ENCODE measurements at regions not wholly inside any gene's neighbourhood (a gene's known extent, or its start where the extent isn't known, plus 50 kb on each side); places are given as distances from the start of the nearest gene placed in this dataset.

DNA sequence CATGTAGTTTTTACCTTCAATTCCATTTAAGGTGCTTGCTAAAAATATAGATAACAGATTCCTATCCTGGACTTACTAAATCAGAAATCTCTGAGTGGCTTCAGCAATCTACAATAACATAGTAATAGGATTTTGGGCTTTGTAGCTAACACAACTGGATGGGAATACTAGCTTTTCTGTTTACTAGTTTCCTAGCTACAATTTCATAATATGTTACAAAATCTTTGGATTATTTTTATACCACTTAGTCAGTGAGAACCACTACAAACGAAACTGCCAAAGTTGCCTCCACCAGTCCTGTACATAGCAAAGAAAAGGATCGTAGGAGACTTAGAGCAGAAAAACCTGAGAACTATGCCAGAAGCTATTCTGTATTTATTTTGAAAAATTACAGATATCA, 87.7 kb upstream of the ANO3 start:
- peak; percentile 71 for DNase-seq (ENCODE audit: low read depth)

DNA sequence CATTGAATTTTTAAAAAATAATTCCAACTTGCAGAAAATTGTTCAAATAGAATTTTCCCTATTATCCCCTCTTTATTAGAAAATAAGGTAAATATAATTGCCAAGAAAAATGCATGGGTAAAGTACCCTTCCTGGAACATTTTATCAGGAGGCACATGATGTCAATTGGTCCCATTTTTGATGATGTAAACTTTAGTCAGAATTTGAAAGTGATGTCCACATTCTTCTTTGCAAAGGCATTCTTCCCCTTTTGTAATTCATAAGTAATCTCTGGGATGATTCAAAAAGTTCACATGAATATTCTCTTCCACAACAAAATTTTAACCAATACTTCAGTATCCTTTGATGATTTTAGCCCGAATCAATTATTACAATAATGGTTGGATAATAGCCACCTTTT, 86.9 kb upstream of the ANO3 start:
- DNase-seq (ENCODE audit: low read depth), result peak; percentile 38

DNA sequence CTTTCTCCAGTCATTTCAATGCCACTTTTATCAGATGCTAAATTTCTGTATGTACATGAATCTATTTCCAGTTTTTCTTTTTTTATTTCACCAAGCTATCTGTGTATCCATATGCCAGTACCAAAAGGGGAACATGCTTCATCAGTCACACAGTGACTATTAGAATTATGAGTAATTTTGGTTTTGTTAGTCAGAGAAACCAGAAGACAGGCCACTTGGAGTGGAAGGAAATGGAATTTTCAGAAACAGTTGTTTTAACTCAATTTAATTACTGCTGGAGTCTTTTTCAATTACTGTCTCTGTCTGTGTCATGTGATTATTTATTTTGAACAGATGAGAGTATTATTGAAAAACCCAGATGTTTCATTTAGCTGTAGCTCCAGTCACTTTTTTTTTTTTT, 84.6 kb upstream of the ANO3 start:
- DNase-seq (ENCODE audit: low read depth), result peak; percentile 76

DNA sequence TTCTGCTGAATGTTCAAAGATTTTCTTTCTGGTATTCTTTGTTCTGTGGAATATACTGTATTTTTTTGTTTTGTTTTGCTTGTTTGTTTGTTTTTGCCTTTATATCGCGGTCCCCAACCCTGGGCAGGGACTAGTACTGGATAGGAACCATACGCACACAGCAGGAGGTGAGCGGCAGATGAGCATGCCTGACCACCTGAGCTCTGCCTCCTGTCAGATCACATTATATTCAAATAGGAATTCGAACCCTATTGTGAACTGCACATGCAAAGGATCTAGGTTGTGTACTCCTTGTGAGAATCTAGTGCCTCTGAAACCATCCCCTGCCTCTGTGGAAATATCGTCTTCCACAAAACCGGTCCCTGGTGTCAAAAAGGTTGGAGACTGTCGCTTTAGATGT, 83.3 kb upstream of the ANO3 start:
- no peak for DNase-seq (ENCODE audit: low read depth)

DNA sequence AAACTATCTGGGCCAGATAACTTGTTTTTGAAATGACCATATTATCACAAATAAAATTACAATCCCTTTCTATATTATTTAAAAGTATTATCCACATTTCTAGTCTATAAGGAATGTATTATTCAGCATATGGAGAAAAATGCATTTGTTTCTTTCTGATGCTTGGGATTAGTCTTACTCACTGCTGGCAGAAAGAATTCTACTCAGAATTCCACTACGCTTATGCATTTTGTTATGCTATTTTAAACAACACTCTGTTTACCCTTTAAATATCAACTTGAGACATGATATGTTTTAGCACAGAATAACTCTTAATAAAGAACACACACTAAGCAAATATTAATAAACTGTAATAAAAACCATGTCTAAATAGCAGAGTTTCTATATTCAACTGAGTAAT, 77.6 kb upstream of the ANO3 start:
- no peak for DNase-seq (ENCODE audit: low read depth)

DNA sequence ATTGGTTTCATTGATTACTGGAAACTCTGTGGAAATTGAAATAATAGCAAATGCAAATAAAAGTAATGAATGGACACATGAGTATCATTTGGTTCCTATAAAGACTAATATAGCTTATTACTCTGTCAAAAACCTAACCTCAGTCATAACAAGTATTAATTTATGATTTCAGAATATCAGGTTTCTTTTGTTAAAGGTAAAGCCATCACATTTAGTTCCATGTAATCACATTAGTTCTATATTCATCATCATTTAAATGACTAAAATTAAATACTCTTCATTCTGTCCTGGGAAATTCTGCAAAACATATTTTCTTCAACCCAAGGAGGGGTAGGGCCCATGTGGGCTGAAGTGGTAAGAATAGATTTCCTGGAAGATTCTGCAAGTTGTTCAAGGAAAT, 68.2 kb upstream of the ANO3 start:
- no peak for DNase-seq (ENCODE audit: low read depth)

DNA sequence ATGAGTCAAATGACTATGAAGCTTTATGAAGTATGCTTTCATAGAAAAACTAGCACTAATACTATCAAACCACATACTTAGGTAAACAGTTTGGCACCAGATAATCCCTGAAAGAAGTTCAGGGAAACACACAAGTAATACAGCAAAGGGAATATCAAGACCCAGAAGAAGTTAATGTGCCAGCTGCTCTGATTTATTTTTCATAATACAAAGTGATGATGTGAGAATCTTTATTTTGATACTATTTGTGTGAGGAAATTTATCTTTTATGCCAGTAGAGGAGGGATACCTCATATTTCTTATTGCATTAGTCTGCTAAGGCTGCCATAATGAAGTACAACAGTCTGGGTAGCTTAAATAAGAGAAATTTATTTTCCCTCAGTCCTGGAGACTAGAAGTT, 67.7 kb upstream of the ANO3 start:
- no peak for DNase-seq (ENCODE audit: low read depth)

DNA sequence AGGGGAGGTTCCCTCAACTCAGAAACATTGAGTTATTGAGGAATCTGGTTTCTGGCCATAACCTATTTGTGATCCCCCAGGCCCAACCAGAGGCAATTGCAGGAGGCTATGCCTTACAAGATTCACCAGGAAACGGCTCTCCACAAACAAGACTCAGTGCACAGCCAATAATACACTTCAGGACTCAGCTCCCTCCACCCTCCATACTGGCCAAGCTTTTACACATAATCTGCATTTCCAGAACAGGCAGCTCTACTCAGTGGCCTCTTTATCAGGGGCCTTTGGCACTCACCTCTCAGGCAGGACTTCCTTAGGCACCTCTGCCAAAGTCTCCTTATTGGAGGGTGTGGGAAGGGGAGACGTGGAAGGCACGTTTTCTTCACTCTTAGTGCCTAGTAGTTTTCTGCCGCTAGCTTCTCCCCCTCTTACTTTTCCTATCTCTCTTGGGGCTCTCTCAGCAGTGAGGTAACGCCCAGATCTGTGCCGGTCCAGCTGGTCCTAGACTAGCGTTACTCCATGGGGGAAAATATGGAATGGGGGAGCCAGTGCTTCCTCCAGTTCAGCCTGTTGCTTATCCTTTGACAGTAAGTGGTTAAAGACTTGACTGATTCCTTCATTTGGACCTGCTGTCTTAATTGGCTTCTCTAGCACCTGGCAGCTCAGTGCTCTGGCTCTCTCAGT, 62.8 kb upstream of the ANO3 start:
- DNase-seq (ENCODE audit: low read depth), result no peak

DNA sequence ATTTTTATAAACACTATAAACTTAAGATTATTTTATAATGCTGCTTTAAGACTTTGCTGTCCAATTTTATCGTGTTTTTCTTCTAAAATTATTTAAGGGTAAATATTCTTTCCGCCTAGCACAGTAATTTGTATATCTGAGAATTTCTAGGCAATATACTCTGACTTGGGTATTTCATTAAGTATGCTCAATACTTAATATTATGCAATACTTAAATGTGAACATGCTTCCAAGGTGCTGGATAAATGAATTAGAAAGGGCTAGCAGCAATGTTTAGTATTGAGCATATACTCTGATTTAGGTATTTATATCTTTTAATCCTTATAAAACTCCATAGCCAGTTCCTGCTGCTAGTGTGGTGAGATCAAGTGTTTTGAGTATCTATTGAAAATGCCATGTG, 60.3 kb upstream of the ANO3 start:
- DNase-seq (ENCODE audit: low read depth), result no peak

DNA sequence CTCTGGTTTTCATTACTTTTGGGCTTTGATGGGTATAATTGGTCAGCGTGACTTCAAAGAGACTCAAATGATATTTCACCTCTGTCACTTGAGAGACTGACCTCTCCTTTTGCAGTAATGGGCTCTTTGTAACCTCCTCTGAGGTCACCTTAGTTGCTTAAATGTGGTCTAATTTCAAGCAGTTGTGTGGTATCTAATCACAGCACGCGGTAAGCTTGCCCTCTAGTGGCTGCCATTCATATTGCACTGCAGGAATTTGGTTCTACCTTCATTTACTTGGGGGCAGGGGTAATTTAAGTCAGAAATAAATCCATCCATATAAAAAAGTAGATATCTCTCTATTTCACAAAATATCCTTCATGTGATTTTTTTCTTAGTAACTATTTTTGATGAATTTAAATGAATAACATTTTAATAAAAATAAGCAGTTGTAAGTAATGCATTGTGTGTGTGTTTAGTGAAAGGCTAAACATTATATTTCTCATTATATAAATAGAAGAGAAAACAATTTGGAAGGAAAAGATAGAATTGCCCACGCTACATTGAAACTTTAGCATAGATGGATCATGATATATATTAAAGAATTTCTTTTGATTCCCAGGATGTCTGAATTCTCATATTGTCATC, 55.0 kb upstream of the ANO3 start:
- DNase-seq (ENCODE audit: low read depth), result peak; percentile 31

DNA sequence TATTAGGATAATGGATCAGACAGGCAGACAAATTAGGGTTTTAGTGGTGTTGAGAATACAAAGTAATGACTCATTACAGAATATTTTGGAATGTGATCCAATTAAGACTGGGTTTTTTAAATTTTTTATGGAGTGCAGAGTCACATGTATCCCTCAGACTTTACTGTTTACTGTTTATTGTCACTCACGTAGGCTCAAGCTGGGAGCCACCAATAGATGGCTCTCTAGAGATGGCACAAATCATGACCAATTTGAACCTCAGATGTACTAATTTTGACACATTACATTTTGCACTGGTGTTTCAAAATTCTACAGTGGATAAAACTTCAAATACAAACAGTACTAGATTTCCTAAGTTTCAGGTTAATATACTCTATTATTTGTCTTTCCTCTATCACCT, 53.6 kb upstream of the ANO3 start:
- no peak for DNase-seq (ENCODE audit: low read depth)
